ENCODE measurements at regions not wholly inside any gene's neighbourhood (a gene's known extent, or its start where the extent isn't known, plus 50 kb on each side); places are given as distances from the start of the nearest gene placed in this dataset.

DNA sequence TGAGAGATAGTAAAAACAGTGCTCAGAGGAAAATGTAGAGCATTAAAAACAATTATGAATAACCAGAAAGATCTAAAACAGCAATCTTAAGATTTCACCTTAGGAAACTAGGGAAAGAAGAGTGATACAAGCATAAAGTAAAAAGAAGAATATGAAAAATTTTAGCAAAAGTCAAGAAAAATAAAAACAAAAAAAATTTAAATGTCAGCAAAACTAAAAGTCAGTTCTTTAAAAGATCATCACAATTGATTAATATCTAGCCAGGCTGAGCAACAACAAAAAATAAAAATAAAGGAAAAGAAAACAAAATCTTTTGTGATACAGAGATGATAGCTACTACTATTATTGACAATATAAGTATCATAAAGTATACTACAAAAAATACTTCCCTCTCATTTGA, 1088.1 kb upstream of the EDIL3 start:
- TF ChIP-seq, protein P1, sequence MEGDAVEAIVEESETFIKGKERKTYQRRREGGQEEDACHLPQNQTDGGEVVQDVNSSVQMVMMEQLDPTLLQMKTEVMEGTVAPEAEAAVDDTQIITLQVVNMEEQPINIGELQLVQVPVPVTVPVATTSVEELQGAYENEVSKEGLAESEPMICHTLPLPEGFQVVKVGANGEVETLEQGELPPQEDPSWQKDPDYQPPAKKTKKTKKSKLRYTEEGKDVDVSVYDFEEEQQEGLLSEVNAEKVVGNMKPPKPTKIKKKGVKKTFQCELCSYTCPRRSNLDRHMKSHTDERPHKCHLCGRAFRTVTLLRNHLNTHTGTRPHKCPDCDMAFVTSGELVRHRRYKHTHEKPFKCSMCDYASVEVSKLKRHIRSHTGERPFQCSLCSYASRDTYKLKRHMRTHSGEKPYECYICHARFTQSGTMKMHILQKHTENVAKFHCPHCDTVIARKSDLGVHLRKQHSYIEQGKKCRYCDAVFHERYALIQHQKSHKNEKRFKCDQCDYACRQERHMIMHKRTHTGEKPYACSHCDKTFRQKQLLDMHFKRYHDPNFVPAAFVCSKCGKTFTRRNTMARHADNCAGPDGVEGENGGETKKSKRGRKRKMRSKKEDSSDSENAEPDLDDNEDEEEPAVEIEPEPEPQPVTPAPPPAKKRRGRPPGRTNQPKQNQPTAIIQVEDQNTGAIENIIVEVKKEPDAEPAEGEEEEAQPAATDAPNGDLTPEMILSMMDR (conservative IDR thresholded peaks at IDR 0.05): no peak
- no peak for TF ChIP-seq EZH2 (IDR thresholded peaks at IDR 0.05; ENCODE audit: low read depth)
